GM12878 (cell line): ENCODE measurements at regions not wholly inside any gene's neighbourhood (a gene's known extent, or its start where the extent isn't known, plus 50 kb on each side); places are given as distances from the start of the nearest gene placed in this dataset.

ENCODE experiments used
- ATAC-seq: fragments of 200-7000 bp; cut with Tn5 transposase; 3 replicates; pipeline ENCODE4 v1.9.1; 2020; ENCODE audit warnings: mild to moderate bottlenecking, moderate library complexity
- BruUV-seq: library from RNA; stranded (reverse); fragments of 400-500 nt; replicated peaks from 2 replicates; lab custom pipeline; 2021; lab: Mats Ljungman, UMichigan
- CTCF ChIA-PET: fragments of 300-600 bp; sonication (Branson Sonifier 250); formaldehyde crosslinking; extraction: SDS; loops from one replicate; lab custom pipeline; 2021; ENCODE audit warnings: inconsistent platforms; lab: Yijun Ruan, JAX
- POLR2A ChIA-PET: fragments of 350-600 bp; formaldehyde crosslinking; extraction: SDS; loops from one replicate; lab custom pipeline; 2021; ENCODE audit warnings: inconsistent platforms; lab: Charles Lee
- RAD21 ChIA-PET: fragments of 300-600 bp; sonication (Branson Sonifier 250); formaldehyde crosslinking; loops from one replicate; lab custom pipeline; 2023; ENCODE audit warnings: antibody characterized with exemption; ENCODE audit not compliant: unreplicated experiment; lab: Charles Lee
- SMC1A ChIA-PET: fragments of 300-600 bp; sonication (Branson Sonifier 250); formaldehyde crosslinking; loops from one replicate; lab custom pipeline; 2023; ENCODE audit not compliant: unreplicated experiment, uncharacterized antibody; lab: Charles Lee
- DNase-seq: peaks from one replicate; pipeline ENCODE4 v3.0.0-alpha.2; 2011; ENCODE audit warnings: low read depth, low spot score
- FAIRE-seq: peaks from 3 replicates; lab custom pipeline; 2011; peaks lifted over from hg19 to GRCh38; lab: Jason Lieb, UNC
- H2AFZ ChIP-seq: 2 replicates; pipeline ENCODE4 v1.6.0; 2011; ENCODE audit warnings: low read depth, low read length, control low read depth; ENCODE audit not compliant: control insufficient read depth
- H3K27ac ChIP-seq: 2 replicates; pipeline ENCODE4 v1.5.1; 2011; ENCODE audit warnings: control low read depth; ENCODE audit not compliant: control insufficient read depth, insufficient read depth
- H3K27me3 ChIP-seq, 2 experiments: replicated peaks in 1 of 2; 2 replicates each; pipeline versions ENCODE4 v1.6.0 to v1.6.1; 2011; ENCODE audit warnings: low read length in 1 of 2; ENCODE audit not compliant: control insufficient read depth in 2 of 2, insufficient read depth in 2 of 2
- H3K36me3 ChIP-seq, 2 experiments: 2 replicates each; pipeline ENCODE4 v1.5.1; 2011; ENCODE audit warnings: low read length in 1 of 2; ENCODE audit not compliant: control insufficient read depth in 2 of 2, insufficient read depth in 2 of 2
- H3K4me1 ChIP-seq: 2 replicates; pipeline ENCODE4 v1.6.1; 2011; ENCODE audit warnings: mild to moderate bottlenecking, low read length, moderate library complexity, mixed read lengths; ENCODE audit not compliant: control insufficient read depth, insufficient read depth
- H3K4me2 ChIP-seq: 2 replicates; pipeline ENCODE4 v1.6.0; 2011; ENCODE audit warnings: control low read depth; ENCODE audit not compliant: control insufficient read depth, insufficient read depth
- H3K4me3 ChIP-seq: fragments of 200-600 bp; sonication (generic); 2 replicates; pipeline ENCODE4 v1.5.1; 2016
- H3K79me2 ChIP-seq: 2 replicates; pipeline ENCODE4 v1.6.0; 2011; ENCODE audit warnings: low read length; ENCODE audit not compliant: control insufficient read depth, insufficient read depth
- H3K9ac ChIP-seq: 2 replicates; pipeline ENCODE4 v1.8.0; 2011; ENCODE audit warnings: low read length, control low read depth, mixed read lengths; ENCODE audit not compliant: control insufficient read depth, insufficient read depth
- H3K9me3 ChIP-seq: replicated peaks from 3 replicates; pipeline ENCODE4 v1.5.1; 2011; ENCODE audit warnings: mild to moderate bottlenecking, low read length; ENCODE audit not compliant: control insufficient read depth, insufficient read depth
- H4K20me1 ChIP-seq: 2 replicates; pipeline ENCODE4 v1.6.0; 2011; ENCODE audit not compliant: control insufficient read depth, insufficient read depth
- BHLHE40 ChIP-seq, 2 experiments: fragments of 450-650 bp in 1 of 2; IDR thresholded peaks; 2 replicates each; pipeline ENCODE4 v1.6.1; 2011 to 2017; ENCODE audit warnings: low read depth in 2 of 2, borderline replicate concordance in 1 of 2, improper control_type of control experiment in 1 of 2, low read length in 1 of 2, mild to moderate bottlenecking in 1 of 2
- RAD21 ChIP-seq: IDR thresholded peaks from 2 replicates; pipeline ENCODE4 v1.6.1; 2011; ENCODE audit warnings: mild to moderate bottlenecking, low read depth, low read length, moderate library complexity; ENCODE audit not compliant: insufficient read depth
- SMARCA5 ChIP-seq: fragments of 450-650 bp; IDR thresholded peaks from 2 replicates; pipeline ENCODE4 v1.6.1; 2017; ENCODE audit warnings: mild to moderate bottlenecking
- WGBS: methylation state at CpG from one replicate; pipeline ENCODE4 v1.1.6; 2016; ENCODE audit warnings: low lambda C conversion rate; ENCODE audit not compliant: insufficient replicate concordance, insufficient coverage; ENCODE audit errors: missing lambda C conversion rate; 5-methylcytosine and 5-hydroxymethylcytosine counted together
- in situ Hi-C: fragments of 300-500 bp; cut with MboI; formaldehyde crosslinking; loops from 9 replicates; pipeline ENCODE4 v1.14.3; 2018; ENCODE audit warnings: mixed read lengths
- intact Hi-C: fragments of 100-400 bp; cut with micrococcal nuclease; formaldehyde crosslinking; loops from one replicate; pipeline ENCODE4 v1.14.2; 2022; ENCODE audit not compliant: unreplicated experiment
- TF ChIP-seq, protein P1 (sequence below): IDR thresholded peaks from 2 replicates; pipeline ENCODE4 v1.6.1; 2011; ENCODE audit warnings: low read depth, mild to moderate bottlenecking, low read length, moderate library complexity, borderline replicate concordance; ENCODE audit errors: extremely low read depth
- TF ChIP-seq, protein P2 (sequence below): fragments of 450-650 bp; IDR thresholded peaks from 2 replicates; pipeline ENCODE4 v1.6.1; 2016; ENCODE audit warnings: mild to moderate bottlenecking

DNA sequence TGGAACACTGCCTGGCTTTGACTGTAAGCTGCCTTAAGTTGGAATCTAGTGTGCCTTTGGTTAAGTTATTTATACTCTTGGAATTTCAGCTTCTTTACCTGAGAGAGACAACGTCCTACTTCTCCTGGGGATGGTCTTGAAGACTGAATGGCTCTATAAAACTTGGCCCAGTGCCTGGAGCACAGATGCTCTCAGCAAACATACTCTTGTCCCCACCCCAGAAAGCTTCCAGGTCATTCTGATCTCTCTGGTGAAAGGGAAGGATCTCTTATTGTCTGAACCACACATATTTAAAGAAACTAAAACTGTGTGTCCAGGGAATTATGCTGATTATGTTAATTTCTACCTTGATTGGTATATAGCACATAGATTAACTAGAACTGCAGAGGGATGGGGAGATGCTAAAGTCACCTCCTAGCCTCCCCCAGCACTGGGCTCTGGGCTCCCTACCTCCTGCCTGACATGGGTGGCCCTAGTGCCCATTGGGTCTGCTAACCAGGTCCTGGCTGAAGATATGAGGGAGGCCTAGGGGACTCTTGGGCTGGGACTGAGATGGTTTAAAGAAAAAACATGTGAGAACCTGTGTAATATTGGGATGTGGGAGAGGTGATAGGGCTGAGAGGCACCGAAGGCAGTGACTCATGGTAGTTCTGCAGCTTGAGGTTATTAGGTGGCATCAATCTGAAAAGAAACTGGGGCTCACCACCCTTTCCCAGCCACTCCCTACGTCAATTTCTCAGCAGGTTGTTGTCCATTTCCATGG, 171.0 kb downstream of the RPLP1 start:
- H3K4me2 ChIP-seq: no peak overlapping the region
- H3K9me3 ChIP-seq: no peaks in the 10 kb centered on the region; the same call in 2 of the 3 replicates
- ChIA-PET CTCF (no interaction called here), RAD21 (no interaction called here), SMC1A (no interaction called here), POLR2A (interaction anchor here (0.6 kb wide), 1 partner anchor 47 kb away, joined by 3 read pairs; no protein-coding TSS in a partner anchor)
- DNase-seq: no peak
- no peak overlapping the region for H3K9ac ChIP-seq
- H3K4me3 ChIP-seq: no peak overlapping the region
- ATAC-seq: no peak
- H3K27me3 ChIP-seq: peaks cover 0 to 3% of the 10 kb centered on the region in 2 experiments; a peak in 3 of 4 replicates
- no TSS peak for BruUV-seq
- intact Hi-C loops: no loop called here
- in situ Hi-C loops: no loop called here
- H2AFZ ChIP-seq: no peak overlapping the region
- no peaks in the 10 kb centered on the region for H3K36me3 ChIP-seq
- no peaks in the 10 kb centered on the region for H3K4me1 ChIP-seq
- H3K79me2 ChIP-seq: no peaks in the 10 kb centered on the region
- H3K27ac ChIP-seq: no peak overlapping the region
- 6% methylated on average over 3 of the region's 3 CpGs for WGBS
- TF ChIP-seq, protein P1, sequence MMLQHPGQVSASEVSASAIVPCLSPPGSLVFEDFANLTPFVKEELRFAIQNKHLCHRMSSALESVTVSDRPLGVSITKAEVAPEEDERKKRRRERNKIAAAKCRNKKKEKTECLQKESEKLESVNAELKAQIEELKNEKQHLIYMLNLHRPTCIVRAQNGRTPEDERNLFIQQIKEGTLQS: no peak
- TF ChIP-seq RAD21 (no peak), BHLHE40 (IDR thresholded peaks at IDR 0.05; ENCODE audit: borderline replicate concordance in 1 of 2, low read depth in 2 of 2, low read length in 1 of 2) (no peak), SMARCA5 (no peak)
- TF ChIP-seq, protein P2, sequence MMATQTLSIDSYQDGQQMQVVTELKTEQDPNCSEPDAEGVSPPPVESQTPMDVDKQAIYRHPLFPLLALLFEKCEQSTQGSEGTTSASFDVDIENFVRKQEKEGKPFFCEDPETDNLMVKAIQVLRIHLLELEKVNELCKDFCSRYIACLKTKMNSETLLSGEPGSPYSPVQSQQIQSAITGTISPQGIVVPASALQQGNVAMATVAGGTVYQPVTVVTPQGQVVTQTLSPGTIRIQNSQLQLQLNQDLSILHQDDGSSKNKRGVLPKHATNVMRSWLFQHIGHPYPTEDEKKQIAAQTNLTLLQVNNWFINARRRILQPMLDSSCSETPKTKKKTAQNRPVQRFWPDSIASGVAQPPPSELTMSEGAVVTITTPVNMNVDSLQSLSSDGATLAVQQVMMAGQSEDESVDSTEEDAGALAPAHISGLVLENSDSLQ: no peak
- H4K20me1 ChIP-seq: no peaks in the 10 kb centered on the region
- FAIRE-seq: no peak
